ENCODE measurements at regions not wholly inside any gene's neighbourhood (a gene's known extent, or its start where the extent isn't known, plus 50 kb on each side); places are given as distances from the start of the nearest gene placed in this dataset.

- WGBS: 74% methylated on average over 8 of the region's 8 CpGs
- DNase-seq (ENCODE audit: low read depth in 6 of 9, low spot score in 9 of 9): no peak
- no peaks in the 10 kb centered on the region for H3K4me1 ChIP-seq (ENCODE audit: control insufficient read depth in 2 of 2, insufficient read depth in 2 of 2, low read length in 2 of 2)
- no peaks in the 10 kb centered on the region for H3K9me3 ChIP-seq (ENCODE audit: control insufficient read depth in 2 of 2, insufficient read depth in 1 of 2, low read length in 1 of 2)
- no peaks in the 10 kb centered on the region for H3K27me3 ChIP-seq (ENCODE audit: control insufficient read depth in 2 of 2, insufficient read depth in 1 of 2, low read length in 1 of 2)
- no peak overlapping the region for H3K4me3 ChIP-seq (ENCODE audit: low read length in 2 of 2)
- no peaks in the 10 kb centered on the region for H3K36me3 ChIP-seq (ENCODE audit: control insufficient read depth in 2 of 2, insufficient read depth in 2 of 2, low read length in 1 of 2)
- no peak overlapping the region for H3K27ac ChIP-seq (ENCODE audit: low read depth in 1 of 2, low read length in 1 of 2)
These were observed 89.1 kb downstream of the NEUROD6 start for GRCh38 chr7:31251441-31251840.

- H3K4me1 ChIP-seq (ENCODE audit: control insufficient read depth in 2 of 2, insufficient read depth in 2 of 2, low read length in 2 of 2): no peaks in the 10 kb centered on the region
- WGBS: 36% methylated on average over 11 of the region's 11 CpGs
- no peaks in the 10 kb centered on the region for H3K36me3 ChIP-seq (ENCODE audit: control insufficient read depth in 2 of 2, insufficient read depth in 2 of 2, low read length in 1 of 2)
- H3K27me3 ChIP-seq (ENCODE audit: control insufficient read depth in 2 of 2, insufficient read depth in 1 of 2, low read length in 1 of 2): no peaks in the 10 kb centered on the region
- no peak overlapping the region for H3K4me3 ChIP-seq (ENCODE audit: low read length in 2 of 2)
- H3K27ac ChIP-seq (ENCODE audit: low read depth in 1 of 2, low read length in 1 of 2): no peak overlapping the region
- no peaks in the 10 kb centered on the region for H3K9me3 ChIP-seq (ENCODE audit: control insufficient read depth in 2 of 2, insufficient read depth in 1 of 2, low read length in 1 of 2)
- DNase-seq (ENCODE audit: low read depth in 6 of 9, low spot score in 9 of 9): no peak
These were observed 90.9 kb downstream of the NEUROD6 start for GRCh38 chr7:31249671-31250070.

GRCh38 chr7:31236868-31237267, 103.7 kb downstream of the NEUROD6 start:
- Histone ChIP-seq H3K27ac (ENCODE audit: low read depth in 1 of 2, low read length in 1 of 2) (no peak overlapping the region), H3K4me3 (ENCODE audit: low read length in 2 of 2) (no peak overlapping the region), H3K9me3 (ENCODE audit: control insufficient read depth in 2 of 2, insufficient read depth in 1 of 2, low read length in 1 of 2) (no peaks in the 10 kb centered on the region), H3K27me3 (ENCODE audit: control insufficient read depth in 2 of 2, insufficient read depth in 1 of 2, low read length in 1 of 2) (no peaks in the 10 kb centered on the region), H3K36me3 (ENCODE audit: control insufficient read depth in 2 of 2, insufficient read depth in 2 of 2, low read length in 1 of 2) (no peaks in the 10 kb centered on the region), H3K4me1 (ENCODE audit: control insufficient read depth in 2 of 2, insufficient read depth in 2 of 2, low read length in 2 of 2) (no peaks in the 10 kb centered on the region)
- WGBS: 94% methylated on average over 6 of the region's 6 CpGs
- DNase-seq (ENCODE audit: low read depth in 6 of 9, low spot score in 9 of 9): no peak

- Histone ChIP-seq H3K27ac (ENCODE audit: low read depth in 1 of 2, low read length in 1 of 2) (no peak overlapping the region), H3K4me1 (ENCODE audit: control insufficient read depth in 2 of 2, insufficient read depth in 2 of 2, low read length in 2 of 2) (no peaks in the 10 kb centered on the region), H3K9me3 (ENCODE audit: control insufficient read depth in 2 of 2, insufficient read depth in 1 of 2, low read length in 1 of 2) (no peaks in the 10 kb centered on the region), H3K36me3 (ENCODE audit: control insufficient read depth in 2 of 2, insufficient read depth in 2 of 2, low read length in 1 of 2) (no peaks in the 10 kb centered on the region), H3K27me3 (ENCODE audit: control insufficient read depth in 2 of 2, insufficient read depth in 1 of 2, low read length in 1 of 2) (no peaks in the 10 kb centered on the region), H3K4me3 (ENCODE audit: low read length in 2 of 2) (no peak overlapping the region)
- 92% methylated on average over 9 of the region's 9 CpGs for WGBS
- no peak for DNase-seq (ENCODE audit: low read depth in 6 of 9, low spot score in 9 of 9)
These were observed 105.5 kb downstream of the NEUROD6 start for GRCh38 chr7:31234836-31235605.

- 83% methylated on average over 6 of the region's 6 CpGs for WGBS
- no peak overlapping the region for H3K27ac ChIP-seq (ENCODE audit: low read depth in 1 of 2, low read length in 1 of 2)
These were observed 111.6 kb downstream of the NEUROD6 start for GRCh38 chr7:31228957-31229356.

GRCh38 chr7:31214751-31215150, 125.8 kb downstream of the NEUROD6 start:
- H3K4me1 ChIP-seq (ENCODE audit: control insufficient read depth in 2 of 2, insufficient read depth in 2 of 2, low read length in 2 of 2): no peaks in the 10 kb centered on the region
- no peak overlapping the region for H3K27ac ChIP-seq (ENCODE audit: low read depth in 1 of 2, low read length in 1 of 2)
- H3K27me3 ChIP-seq (ENCODE audit: control insufficient read depth in 2 of 2, insufficient read depth in 1 of 2, low read length in 1 of 2): no peaks in the 10 kb centered on the region
- no peak overlapping the region for H3K4me3 ChIP-seq (ENCODE audit: low read length in 2 of 2)
- H3K9me3 ChIP-seq (ENCODE audit: control insufficient read depth in 2 of 2, insufficient read depth in 1 of 2, low read length in 1 of 2): no peaks in the 10 kb centered on the region
- DNase-seq (ENCODE audit: low read depth in 6 of 9, low spot score in 9 of 9): no peak
- 96% methylated on average over 1 of the region's 1 CpG for WGBS
- no peaks in the 10 kb centered on the region for H3K36me3 ChIP-seq (ENCODE audit: control insufficient read depth in 2 of 2, insufficient read depth in 2 of 2, low read length in 1 of 2)

More at GRCh38 chr7:31228957-31229356, 111.6 kb downstream of the NEUROD6 start:
- Histone ChIP-seq H3K9me3 (ENCODE audit: control insufficient read depth in 2 of 2, insufficient read depth in 1 of 2, low read length in 1 of 2) (peaks cover 0 to 7% of the 10 kb centered on the region in 2 donors), H3K36me3 (ENCODE audit: control insufficient read depth in 2 of 2, insufficient read depth in 2 of 2, low read length in 1 of 2) (no peaks in the 10 kb centered on the region), H3K4me1 (ENCODE audit: control insufficient read depth in 2 of 2, insufficient read depth in 2 of 2, low read length in 2 of 2) (no peaks in the 10 kb centered on the region), H3K4me3 (ENCODE audit: low read length in 2 of 2) (no peak overlapping the region), H3K27me3 (ENCODE audit: control insufficient read depth in 2 of 2, insufficient read depth in 1 of 2, low read length in 1 of 2) (no peaks in the 10 kb centered on the region)
- DNase-seq (ENCODE audit: low read depth in 6 of 9, low spot score in 9 of 9): no peak

- no peak overlapping the region for H3K4me3 ChIP-seq (ENCODE audit: low read length in 2 of 2)
- H3K4me1 ChIP-seq (ENCODE audit: control insufficient read depth in 2 of 2, insufficient read depth in 2 of 2, low read length in 2 of 2): no peaks in the 10 kb centered on the region
- H3K36me3 ChIP-seq (ENCODE audit: control insufficient read depth in 2 of 2, insufficient read depth in 2 of 2, low read length in 1 of 2): no peaks in the 10 kb centered on the region
- no peak for DNase-seq (ENCODE audit: low read depth in 6 of 9, low spot score in 9 of 9)
- no peaks in the 10 kb centered on the region for H3K27me3 ChIP-seq (ENCODE audit: control insufficient read depth in 2 of 2, insufficient read depth in 1 of 2, low read length in 1 of 2)
- no peaks in the 10 kb centered on the region for H3K9me3 ChIP-seq (ENCODE audit: control insufficient read depth in 2 of 2, insufficient read depth in 1 of 2, low read length in 1 of 2)
- 88% methylated on average over 1 of the region's 1 CpG for WGBS
- no peak overlapping the region for H3K27ac ChIP-seq (ENCODE audit: low read depth in 1 of 2, low read length in 1 of 2)
These were observed 129.2 kb downstream of the NEUROD6 start for GRCh38 chr7:31211281-31211680.

GRCh38 chr7:31204071-31204470, 136.5 kb downstream of the NEUROD6 start:
- H3K9me3 ChIP-seq (ENCODE audit: control insufficient read depth in 2 of 2, insufficient read depth in 1 of 2, low read length in 1 of 2): no peaks in the 10 kb centered on the region
- H3K27me3 ChIP-seq (ENCODE audit: control insufficient read depth in 2 of 2, insufficient read depth in 1 of 2, low read length in 1 of 2): no peaks in the 10 kb centered on the region
- 65% methylated on average over 2 of the region's 2 CpGs for WGBS
- no peak for DNase-seq (ENCODE audit: low read depth in 6 of 9, low spot score in 9 of 9)
- H3K27ac ChIP-seq (ENCODE audit: low read depth in 1 of 2, low read length in 1 of 2): no peak overlapping the region
- H3K4me3 ChIP-seq (ENCODE audit: low read length in 2 of 2): no peak overlapping the region
- no peaks in the 10 kb centered on the region for H3K4me1 ChIP-seq (ENCODE audit: control insufficient read depth in 2 of 2, insufficient read depth in 2 of 2, low read length in 2 of 2)
- no peaks in the 10 kb centered on the region for H3K36me3 ChIP-seq (ENCODE audit: control insufficient read depth in 2 of 2, insufficient read depth in 2 of 2, low read length in 1 of 2)

GRCh38 chr7:31203551-31203950, 137.0 kb downstream of the NEUROD6 start:
- Histone ChIP-seq H3K36me3 (ENCODE audit: control insufficient read depth in 2 of 2, insufficient read depth in 2 of 2, low read length in 1 of 2) (no peaks in the 10 kb centered on the region), H3K4me3 (ENCODE audit: low read length in 2 of 2) (no peak overlapping the region), H3K27me3 (ENCODE audit: control insufficient read depth in 2 of 2, insufficient read depth in 1 of 2, low read length in 1 of 2) (no peaks in the 10 kb centered on the region), H3K4me1 (ENCODE audit: control insufficient read depth in 2 of 2, insufficient read depth in 2 of 2, low read length in 2 of 2) (no peaks in the 10 kb centered on the region), H3K9me3 (ENCODE audit: control insufficient read depth in 2 of 2, insufficient read depth in 1 of 2, low read length in 1 of 2) (no peaks in the 10 kb centered on the region), H3K27ac (ENCODE audit: low read depth in 1 of 2, low read length in 1 of 2) (no peak overlapping the region)
- 75% methylated on average over 2 of the region's 2 CpGs for WGBS
- no peak for DNase-seq (ENCODE audit: low read depth in 6 of 9, low spot score in 9 of 9)

All from thymus (tissue), 11 donors.